ENCODE measurements at regions not wholly inside any gene's neighbourhood (a gene's known extent, or its start where the extent isn't known, plus 50 kb on each side); places are given as distances from the start of the nearest gene placed in this dataset.

DNA sequence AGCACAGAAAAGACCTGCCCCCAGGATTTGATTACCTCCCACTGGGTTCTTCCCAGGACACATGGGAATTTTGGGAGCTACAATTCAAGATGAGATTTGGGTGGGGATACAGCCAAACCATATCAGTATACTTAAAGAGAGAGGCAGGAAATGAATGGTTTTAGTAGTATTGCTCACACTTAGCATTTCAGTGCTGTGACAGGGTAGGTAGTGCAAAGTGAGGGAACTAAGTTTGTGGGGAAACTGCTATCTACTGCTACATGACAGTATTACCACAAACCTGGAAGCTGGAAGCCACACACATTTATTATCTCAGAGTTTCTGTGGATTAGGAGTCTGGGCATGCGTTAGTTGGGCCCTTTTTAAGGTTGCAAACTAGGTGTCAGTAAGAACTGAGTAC is 450.7 kb downstream of the LPIN1 start:
- CTCF ChIA-PET = no interaction called here
- DNase-seq (ENCODE audit: low read depth, low spot score) (no peak), ATAC-seq (no peak)
- Histone ChIP-seq H3K79me2 (ENCODE audit: insufficient read depth, low read length) (no peaks in the 10 kb centered on the region), H3K4me2 (ENCODE audit: low read length) (no peak overlapping the region), H3K9me2 (ENCODE audit: insufficient read depth) (no peaks in the 10 kb centered on the region), H3K27ac (ENCODE audit: low read depth, low read length) (no peak overlapping the region), H3K4me3 (replicated peaks in 1 of 2; ENCODE audit: low read depth in 1 of 2, low read length in 2 of 2) (no peak overlapping the region), H3K4me1 (ENCODE audit: control insufficient read depth in 1 of 2, insufficient read depth in 2 of 2, low read length in 2 of 2) (no peaks in the 10 kb centered on the region), H4K20me1 (ENCODE audit: insufficient read depth) (no peaks in the 10 kb centered on the region), H3K36me3 (ENCODE audit: control insufficient read depth in 1 of 2, insufficient read depth in 2 of 2, low read length in 2 of 2) (no peaks in the 10 kb centered on the region), H3K27me3 (ENCODE audit: insufficient read depth, low read length) (0 out of 2 replicates have a peak, but pooled peaks cover 6% of the 10 kb centered on the region), H3K9ac (ENCODE audit: low read length) (no peak overlapping the region), H3K9me3 (ENCODE audit: control insufficient read depth in 1 of 2, insufficient read depth in 1 of 2, low read depth in 1 of 2, low read length in 2 of 2) (no peaks in the 10 kb centered on the region), H2AFZ (ENCODE audit: low read depth, low read length, poor library complexity, severe bottlenecking) (no peak overlapping the region)
- intact Hi-C loops (cut with micrococcal nuclease) = no loop called here
- no TSS peak for BruUV-seq (replicated peaks)
- POLR2A ChIA-PET = no interaction called here
- TF ChIP-seq ZNF274 (IDR thresholded peaks at IDR 0.05; ENCODE audit: low read depth, low read length) (no peak), SP1 (IDR thresholded peaks at IDR 0.05; ENCODE audit: low read depth) (no peak), EGR1 (IDR thresholded peaks at IDR 0.05; ENCODE audit: low read depth) (no peak), RAD21 (IDR thresholded peaks at IDR 0.05; ENCODE audit: low read depth) (no peak), FOSL1 (IDR thresholded peaks at IDR 0.05; ENCODE audit: low read depth) (no peak), SRF (IDR thresholded peaks at IDR 0.05; ENCODE audit: low read depth) (no peak), JUND (IDR thresholded peaks at IDR 0.05) (no peak), ZFX (IDR thresholded peaks at IDR 0.05) (no peak), TCF7L2 (IDR thresholded peaks at IDR 0.05; ENCODE audit: borderline replicate concordance, extremely low read depth, insufficient read depth, insufficient read length) (no peak), SIN3A (IDR thresholded peaks at IDR 0.05; ENCODE audit: low read depth) (no peak), EZH2phosphoT487 (IDR thresholded peaks at IDR 0.05; ENCODE audit: borderline replicate concordance) (no peak), ELF1 (IDR thresholded peaks at IDR 0.05; ENCODE audit: borderline replicate concordance, low read depth) (no peak), CEBPB (IDR thresholded peaks at IDR 0.05; ENCODE audit: low read depth) (no peak)
- TF ChIP-seq, protein P1, sequence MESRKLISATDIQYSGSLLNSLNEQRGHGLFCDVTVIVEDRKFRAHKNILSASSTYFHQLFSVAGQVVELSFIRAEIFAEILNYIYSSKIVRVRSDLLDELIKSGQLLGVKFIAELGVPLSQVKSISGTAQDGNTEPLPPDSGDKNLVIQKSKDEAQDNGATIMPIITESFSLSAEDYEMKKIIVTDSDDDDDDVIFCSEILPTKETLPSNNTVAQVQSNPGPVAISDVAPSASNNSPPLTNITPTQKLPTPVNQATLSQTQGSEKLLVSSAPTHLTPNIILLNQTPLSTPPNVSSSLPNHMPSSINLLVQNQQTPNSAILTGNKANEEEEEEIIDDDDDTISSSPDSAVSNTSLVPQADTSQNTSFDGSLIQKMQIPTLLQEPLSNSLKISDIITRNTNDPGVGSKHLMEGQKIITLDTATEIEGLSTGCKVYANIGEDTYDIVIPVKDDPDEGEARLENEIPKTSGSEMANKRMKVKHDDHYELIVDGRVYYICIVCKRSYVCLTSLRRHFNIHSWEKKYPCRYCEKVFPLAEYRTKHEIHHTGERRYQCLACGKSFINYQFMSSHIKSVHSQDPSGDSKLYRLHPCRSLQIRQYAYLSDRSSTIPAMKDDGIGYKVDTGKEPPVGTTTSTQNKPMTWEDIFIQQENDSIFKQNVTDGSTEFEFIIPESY (IDR thresholded peaks at IDR 0.05; ENCODE audit: extremely low read depth, insufficient replicate concordance, low read length) = no peak
- TF ChIP-seq, protein P2, sequence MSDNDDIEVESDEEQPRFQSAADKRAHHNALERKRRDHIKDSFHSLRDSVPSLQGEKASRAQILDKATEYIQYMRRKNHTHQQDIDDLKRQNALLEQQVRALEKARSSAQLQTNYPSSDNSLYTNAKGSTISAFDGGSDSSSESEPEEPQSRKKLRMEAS (IDR thresholded peaks at IDR 0.05) = no peak
- TF ChIP-seq, protein P3, sequence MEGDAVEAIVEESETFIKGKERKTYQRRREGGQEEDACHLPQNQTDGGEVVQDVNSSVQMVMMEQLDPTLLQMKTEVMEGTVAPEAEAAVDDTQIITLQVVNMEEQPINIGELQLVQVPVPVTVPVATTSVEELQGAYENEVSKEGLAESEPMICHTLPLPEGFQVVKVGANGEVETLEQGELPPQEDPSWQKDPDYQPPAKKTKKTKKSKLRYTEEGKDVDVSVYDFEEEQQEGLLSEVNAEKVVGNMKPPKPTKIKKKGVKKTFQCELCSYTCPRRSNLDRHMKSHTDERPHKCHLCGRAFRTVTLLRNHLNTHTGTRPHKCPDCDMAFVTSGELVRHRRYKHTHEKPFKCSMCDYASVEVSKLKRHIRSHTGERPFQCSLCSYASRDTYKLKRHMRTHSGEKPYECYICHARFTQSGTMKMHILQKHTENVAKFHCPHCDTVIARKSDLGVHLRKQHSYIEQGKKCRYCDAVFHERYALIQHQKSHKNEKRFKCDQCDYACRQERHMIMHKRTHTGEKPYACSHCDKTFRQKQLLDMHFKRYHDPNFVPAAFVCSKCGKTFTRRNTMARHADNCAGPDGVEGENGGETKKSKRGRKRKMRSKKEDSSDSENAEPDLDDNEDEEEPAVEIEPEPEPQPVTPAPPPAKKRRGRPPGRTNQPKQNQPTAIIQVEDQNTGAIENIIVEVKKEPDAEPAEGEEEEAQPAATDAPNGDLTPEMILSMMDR (IDR thresholded peaks at IDR 0.05 in 2 of 3, conservative IDR thresholded peaks at IDR 0.05 in 1 of 3; ENCODE audit: borderline replicate concordance in 1 of 3, insufficient read depth in 1 of 3, low read depth in 2 of 3, low read length in 2 of 3) = no peak
- TF ChIP-seq, protein P4, sequence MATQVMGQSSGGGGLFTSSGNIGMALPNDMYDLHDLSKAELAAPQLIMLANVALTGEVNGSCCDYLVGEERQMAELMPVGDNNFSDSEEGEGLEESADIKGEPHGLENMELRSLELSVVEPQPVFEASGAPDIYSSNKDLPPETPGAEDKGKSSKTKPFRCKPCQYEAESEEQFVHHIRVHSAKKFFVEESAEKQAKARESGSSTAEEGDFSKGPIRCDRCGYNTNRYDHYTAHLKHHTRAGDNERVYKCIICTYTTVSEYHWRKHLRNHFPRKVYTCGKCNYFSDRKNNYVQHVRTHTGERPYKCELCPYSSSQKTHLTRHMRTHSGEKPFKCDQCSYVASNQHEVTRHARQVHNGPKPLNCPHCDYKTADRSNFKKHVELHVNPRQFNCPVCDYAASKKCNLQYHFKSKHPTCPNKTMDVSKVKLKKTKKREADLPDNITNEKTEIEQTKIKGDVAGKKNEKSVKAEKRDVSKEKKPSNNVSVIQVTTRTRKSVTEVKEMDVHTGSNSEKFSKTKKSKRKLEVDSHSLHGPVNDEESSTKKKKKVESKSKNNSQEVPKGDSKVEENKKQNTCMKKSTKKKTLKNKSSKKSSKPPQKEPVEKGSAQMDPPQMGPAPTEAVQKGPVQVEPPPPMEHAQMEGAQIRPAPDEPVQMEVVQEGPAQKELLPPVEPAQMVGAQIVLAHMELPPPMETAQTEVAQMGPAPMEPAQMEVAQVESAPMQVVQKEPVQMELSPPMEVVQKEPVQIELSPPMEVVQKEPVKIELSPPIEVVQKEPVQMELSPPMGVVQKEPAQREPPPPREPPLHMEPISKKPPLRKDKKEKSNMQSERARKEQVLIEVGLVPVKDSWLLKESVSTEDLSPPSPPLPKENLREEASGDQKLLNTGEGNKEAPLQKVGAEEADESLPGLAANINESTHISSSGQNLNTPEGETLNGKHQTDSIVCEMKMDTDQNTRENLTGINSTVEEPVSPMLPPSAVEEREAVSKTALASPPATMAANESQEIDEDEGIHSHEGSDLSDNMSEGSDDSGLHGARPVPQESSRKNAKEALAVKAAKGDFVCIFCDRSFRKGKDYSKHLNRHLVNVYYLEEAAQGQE (IDR thresholded peaks at IDR 0.05; ENCODE audit: low read depth) = no peak
- RAD21 ChIA-PET (ENCODE audit: low non-redundant PET in 1 of 2, low total read pairs in 2 of 2, uncharacterized antibody in 2 of 2, unreplicated experiment in 2 of 2) = no interaction called here
